ENCODE measurements at regions not wholly inside any gene's neighbourhood (a gene's known extent, or its start where the extent isn't known, plus 50 kb on each side); places are given as distances from the start of the nearest gene placed in this dataset.

- no peak overlapping the region for H3K9ac ChIP-seq (ENCODE audit: control insufficient read depth, extremely low read depth, insufficient read depth, low read length)
- no peak overlapping the region for H2AFZ ChIP-seq (ENCODE audit: control insufficient read depth, low read length)
- DNase-seq (ENCODE audit: low read depth, low spot score) (no peak), FAIRE-seq (no peak)
- no peak overlapping the region for H3K4me3 ChIP-seq (ENCODE audit: control insufficient read depth in 2 of 3, extremely low read depth in 1 of 3, insufficient read depth in 2 of 3, low read depth in 1 of 3, low read length in 3 of 3)
- H3K4me2 ChIP-seq (ENCODE audit: control insufficient read depth, extremely low read depth, insufficient read depth, low read depth, low read length) = no peak overlapping the region
- H3K9me3 ChIP-seq (ENCODE audit: control insufficient read depth, low read depth, low read length) = no peaks in the 10 kb centered on the region
- no peaks in the 10 kb centered on the region for H3K36me3 ChIP-seq (ENCODE audit: control insufficient read depth in 2 of 2, extremely low read depth in 1 of 2, insufficient read depth in 2 of 2, low read length in 2 of 2)
- no peaks in the 10 kb centered on the region for H3K27me3 ChIP-seq (ENCODE audit: control insufficient read depth, extremely low read depth, insufficient read depth, low read length)
- no peaks in the 10 kb centered on the region for H3K4me1 ChIP-seq (ENCODE audit: control insufficient read depth, extremely low read depth, insufficient read depth, low read length)
- TF ChIP-seq CTCF (optimal IDR thresholded peaks at IDR 0.05 in 1 of 3, IDR thresholded peaks at IDR 0.05 in 1 of 3, conservative IDR thresholded peaks at IDR 0.05 in 1 of 3; ENCODE audit: extremely low read depth in 1 of 3, insufficient read depth in 2 of 3, low read length in 3 of 3) = no peak
- no peak for TF ChIP-seq EZH2 (IDR thresholded peaks at IDR 0.05; ENCODE audit: low read length)
- no peaks in the 10 kb centered on the region for H3K9me1 ChIP-seq (ENCODE audit: control insufficient read depth, extremely low read depth, insufficient read depth, low read length)
- dilution Hi-C loops (cut with MboI; ENCODE audit: extremely low pct_ligation_motif_present, low sequenced_read_pairs) = no loop called here
- no peak overlapping the region for H3K27ac ChIP-seq (ENCODE audit: control insufficient read depth, insufficient read depth, low read length)
- no peaks in the 10 kb centered on the region for H3K79me2 ChIP-seq (ENCODE audit: control insufficient read depth, insufficient read depth, low read length)
- no peaks in the 10 kb centered on the region for H4K20me1 ChIP-seq (ENCODE audit: control insufficient read depth, extremely low read depth, insufficient read depth, low read length)
Measured at GRCh38 chr4:124295413-124295812, 417.1 kb downstream of the ANKRD50 start.

- FAIRE-seq = no peak
- H2AFZ ChIP-seq (ENCODE audit: control insufficient read depth, low read length) = no peak overlapping the region
- dilution Hi-C loops (cut with MboI; ENCODE audit: extremely low pct_ligation_motif_present, low sequenced_read_pairs) = no loop called here
- no peak overlapping the region for H3K27ac ChIP-seq (ENCODE audit: control insufficient read depth, insufficient read depth, low read length)
- TF ChIP-seq EZH2 (IDR thresholded peaks at IDR 0.05; ENCODE audit: low read length) = no peak
- no peak for TF ChIP-seq CTCF (optimal IDR thresholded peaks at IDR 0.05 in 1 of 3, IDR thresholded peaks at IDR 0.05 in 1 of 3, conservative IDR thresholded peaks at IDR 0.05 in 1 of 3; ENCODE audit: extremely low read depth in 1 of 3, insufficient read depth in 2 of 3, low read length in 3 of 3)
- no peak overlapping the region for H3K4me3 ChIP-seq (ENCODE audit: control insufficient read depth in 2 of 3, extremely low read depth in 1 of 3, insufficient read depth in 2 of 3, low read depth in 1 of 3, low read length in 3 of 3)
- no peak for DNase-seq (ENCODE audit: low read depth, low spot score)
- H3K9me3 ChIP-seq (ENCODE audit: control insufficient read depth, low read depth, low read length) = no peaks in the 10 kb centered on the region
- H3K4me1 ChIP-seq (ENCODE audit: control insufficient read depth, extremely low read depth, insufficient read depth, low read length) = no peaks in the 10 kb centered on the region
- H3K36me3 ChIP-seq (ENCODE audit: control insufficient read depth in 2 of 2, extremely low read depth in 1 of 2, insufficient read depth in 2 of 2, low read length in 2 of 2) = no peaks in the 10 kb centered on the region
- no peaks in the 10 kb centered on the region for H3K9me1 ChIP-seq (ENCODE audit: control insufficient read depth, extremely low read depth, insufficient read depth, low read length)
- no peak overlapping the region for H3K9ac ChIP-seq (ENCODE audit: control insufficient read depth, extremely low read depth, insufficient read depth, low read length)
- no peak overlapping the region for H3K4me2 ChIP-seq (ENCODE audit: control insufficient read depth, extremely low read depth, insufficient read depth, low read depth, low read length)
- no peaks in the 10 kb centered on the region for H4K20me1 ChIP-seq (ENCODE audit: control insufficient read depth, extremely low read depth, insufficient read depth, low read length)
- no peaks in the 10 kb centered on the region for H3K79me2 ChIP-seq (ENCODE audit: control insufficient read depth, insufficient read depth, low read length)
- no peaks in the 10 kb centered on the region for H3K27me3 ChIP-seq (ENCODE audit: control insufficient read depth, extremely low read depth, insufficient read depth, low read length)
Measured at GRCh38 chr4:124304941-124305340, 407.6 kb downstream of the ANKRD50 start.
